ENCODE measurements at regions not wholly inside any gene's neighbourhood (a gene's known extent, or its start where the extent isn't known, plus 50 kb on each side); places are given as distances from the start of the nearest gene placed in this dataset.
"Not testable (repeated sequence)": the region's sequence is repeated elsewhere in the genome, so short reads cannot be mapped to it uniquely, and the experiment has no call there.

DNA sequence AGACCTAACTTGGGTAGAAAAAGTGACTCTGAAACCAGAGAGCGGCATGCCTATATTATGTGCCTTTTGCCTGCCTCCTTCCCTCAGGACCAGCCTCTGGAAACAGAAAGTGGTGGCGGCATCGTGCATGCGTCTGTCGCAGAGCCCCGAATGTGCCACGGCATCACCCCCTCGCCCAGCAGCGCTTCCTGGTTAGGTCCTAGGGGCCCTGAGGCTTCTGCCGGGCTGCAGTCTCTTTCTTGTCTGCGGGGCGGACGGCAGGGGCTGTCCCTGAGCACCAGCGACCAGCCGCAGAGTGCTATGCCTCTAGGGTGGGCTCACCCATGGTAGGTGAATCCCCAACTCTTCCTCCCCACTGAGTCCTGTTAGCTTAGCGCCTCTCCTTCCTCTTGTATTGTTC is 68.7 kb downstream of the VSIG4 start:
- Histone ChIP-seq H3K27me3 (no peaks in the 10 kb centered on the region), H3K4me3 (no peak overlapping the region), H3K36me3 (no peaks in the 10 kb centered on the region), H3K9me3 (ENCODE audit: low read depth) (no peaks in the 10 kb centered on the region), H3K27ac (no peak overlapping the region), H3K4me1 (ENCODE audit: low read depth) (no peaks in the 10 kb centered on the region)
- DNase-seq (ENCODE audit: low read depth in 1 of 2, low spot score in 1 of 2) = no peak
- TF ChIP-seq, protein P1, sequence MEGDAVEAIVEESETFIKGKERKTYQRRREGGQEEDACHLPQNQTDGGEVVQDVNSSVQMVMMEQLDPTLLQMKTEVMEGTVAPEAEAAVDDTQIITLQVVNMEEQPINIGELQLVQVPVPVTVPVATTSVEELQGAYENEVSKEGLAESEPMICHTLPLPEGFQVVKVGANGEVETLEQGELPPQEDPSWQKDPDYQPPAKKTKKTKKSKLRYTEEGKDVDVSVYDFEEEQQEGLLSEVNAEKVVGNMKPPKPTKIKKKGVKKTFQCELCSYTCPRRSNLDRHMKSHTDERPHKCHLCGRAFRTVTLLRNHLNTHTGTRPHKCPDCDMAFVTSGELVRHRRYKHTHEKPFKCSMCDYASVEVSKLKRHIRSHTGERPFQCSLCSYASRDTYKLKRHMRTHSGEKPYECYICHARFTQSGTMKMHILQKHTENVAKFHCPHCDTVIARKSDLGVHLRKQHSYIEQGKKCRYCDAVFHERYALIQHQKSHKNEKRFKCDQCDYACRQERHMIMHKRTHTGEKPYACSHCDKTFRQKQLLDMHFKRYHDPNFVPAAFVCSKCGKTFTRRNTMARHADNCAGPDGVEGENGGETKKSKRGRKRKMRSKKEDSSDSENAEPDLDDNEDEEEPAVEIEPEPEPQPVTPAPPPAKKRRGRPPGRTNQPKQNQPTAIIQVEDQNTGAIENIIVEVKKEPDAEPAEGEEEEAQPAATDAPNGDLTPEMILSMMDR (IDR thresholded peaks at IDR 0.05; ENCODE audit: low read depth, low read length) = no peak

DNA sequence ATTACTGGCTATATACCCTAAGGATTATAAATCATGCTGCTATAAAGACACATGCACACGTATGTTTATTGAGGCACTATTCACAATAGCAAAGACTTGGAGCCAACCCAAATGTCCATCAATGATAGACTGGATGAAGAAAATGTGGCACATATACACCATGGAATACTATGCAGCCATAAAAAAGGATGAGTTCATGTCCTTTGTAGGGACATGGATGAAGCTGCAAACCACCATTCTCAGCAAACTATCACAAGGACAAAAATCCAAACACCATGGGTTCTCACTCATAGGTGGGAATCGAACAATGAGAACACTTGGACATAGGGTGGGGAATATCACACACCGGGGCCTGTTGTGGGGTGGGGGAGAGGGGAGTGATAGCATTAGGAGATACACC is 72.7 kb downstream of the VSIG4 start:
- H3K9me3 ChIP-seq (ENCODE audit: low read depth); H3K27ac ChIP-seq; DNase-seq (ENCODE audit: low read depth in 1 of 2, low spot score in 1 of 2); H3K27me3 ChIP-seq; H3K4me3 ChIP-seq; H3K4me1 ChIP-seq (ENCODE audit: low read depth); H3K36me3 ChIP-seq: not testable (repeated sequence)

DNA sequence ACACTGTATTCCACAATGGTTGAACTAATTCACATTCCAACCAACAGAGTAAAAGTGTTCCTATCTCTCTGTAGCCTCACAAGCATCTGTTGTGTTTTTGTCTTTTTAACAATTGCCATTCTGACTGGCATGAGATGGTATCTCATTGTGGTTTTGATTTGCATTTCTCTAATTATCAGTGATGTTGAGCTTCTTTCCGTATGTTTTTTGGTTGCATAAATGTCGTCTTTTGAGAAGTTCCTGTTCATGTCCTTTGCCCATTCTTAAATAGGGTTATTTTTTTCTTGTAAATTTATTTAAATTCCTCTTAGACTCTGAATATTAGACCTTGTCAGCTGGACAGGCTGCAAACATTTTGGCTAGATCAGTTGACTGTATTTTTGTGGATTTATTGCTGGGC is 78.2 kb downstream of the VSIG4 start:
- Histone ChIP-seq H3K27ac (no peak overlapping the region), H3K36me3 (no peaks in the 10 kb centered on the region), H3K9me3 (ENCODE audit: low read depth) (no peaks in the 10 kb centered on the region), H3K4me3 (no peak overlapping the region), H3K27me3 (no peaks in the 10 kb centered on the region), H3K4me1 (ENCODE audit: low read depth) (no peaks in the 10 kb centered on the region)
- DNase-seq (ENCODE audit: low read depth in 1 of 2, low spot score in 1 of 2) = no peak
- TF ChIP-seq, protein P1 (IDR thresholded peaks at IDR 0.05; ENCODE audit: low read depth, low read length) = no peak

DNA sequence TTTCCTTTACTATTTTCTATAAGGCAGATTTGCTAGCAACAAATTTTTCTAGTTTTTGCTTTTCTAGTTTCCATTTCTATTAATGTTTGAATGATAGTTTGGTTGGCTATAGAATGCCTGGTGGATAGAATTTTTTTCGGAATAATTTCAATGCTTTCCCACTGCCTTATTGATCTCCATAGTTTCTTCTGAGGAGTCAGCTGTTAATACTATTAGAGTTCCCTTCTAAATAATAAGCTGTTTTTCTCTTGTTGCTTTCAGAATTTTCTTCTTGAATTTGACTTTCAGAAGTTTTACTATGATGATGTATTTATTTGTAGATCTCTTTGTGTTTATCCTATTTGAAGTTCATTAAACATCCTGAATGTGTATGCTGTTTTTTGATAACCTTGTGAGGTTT is 91.8 kb downstream of the VSIG4 start:
- Histone ChIP-seq H3K36me3 (no peaks in the 10 kb centered on the region), H3K27me3 (no peaks in the 10 kb centered on the region), H3K9me3 (ENCODE audit: low read depth) (no peaks in the 10 kb centered on the region), H3K4me3 (no peak overlapping the region), H3K27ac (no peak overlapping the region), H3K4me1 (ENCODE audit: low read depth) (no peaks in the 10 kb centered on the region)
- no peak for DNase-seq (ENCODE audit: low read depth in 1 of 2, low spot score in 1 of 2)
- TF ChIP-seq, protein P1 (IDR thresholded peaks at IDR 0.05; ENCODE audit: low read depth, low read length) = no peak

DNA sequence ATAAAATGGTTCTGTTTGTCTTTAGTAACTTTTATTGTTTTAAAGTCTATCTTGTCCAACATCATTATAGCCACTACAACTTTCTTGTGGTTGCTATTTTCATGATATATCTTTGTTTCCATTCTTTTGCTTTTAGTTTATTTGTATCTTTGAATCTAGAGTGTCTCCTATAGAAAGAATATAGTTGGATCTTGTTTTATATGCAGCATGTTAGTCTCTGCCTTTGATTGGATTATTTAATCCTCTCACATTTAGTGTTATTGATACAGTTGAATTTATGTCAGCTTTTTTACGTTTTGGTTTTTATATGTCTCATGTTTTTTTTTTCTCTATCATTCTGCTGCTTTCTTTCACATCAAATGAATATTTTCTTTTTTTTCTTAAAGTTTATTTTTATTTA is 98.1 kb downstream of the VSIG4 start:
- H3K4me1 ChIP-seq (ENCODE audit: low read depth) = no peaks in the 10 kb centered on the region
- no peak overlapping the region for H3K27ac ChIP-seq
- no peaks in the 10 kb centered on the region for H3K36me3 ChIP-seq
- H3K4me3 ChIP-seq = no peak overlapping the region
- H3K9me3 ChIP-seq (ENCODE audit: low read depth) = no peaks in the 10 kb centered on the region
- no peaks in the 10 kb centered on the region for H3K27me3 ChIP-seq
- TF ChIP-seq, protein P1 (IDR thresholded peaks at IDR 0.05; ENCODE audit: low read depth, low read length) = no peak
- DNase-seq (ENCODE audit: low read depth in 1 of 2, low spot score in 1 of 2) = no peak

DNA sequence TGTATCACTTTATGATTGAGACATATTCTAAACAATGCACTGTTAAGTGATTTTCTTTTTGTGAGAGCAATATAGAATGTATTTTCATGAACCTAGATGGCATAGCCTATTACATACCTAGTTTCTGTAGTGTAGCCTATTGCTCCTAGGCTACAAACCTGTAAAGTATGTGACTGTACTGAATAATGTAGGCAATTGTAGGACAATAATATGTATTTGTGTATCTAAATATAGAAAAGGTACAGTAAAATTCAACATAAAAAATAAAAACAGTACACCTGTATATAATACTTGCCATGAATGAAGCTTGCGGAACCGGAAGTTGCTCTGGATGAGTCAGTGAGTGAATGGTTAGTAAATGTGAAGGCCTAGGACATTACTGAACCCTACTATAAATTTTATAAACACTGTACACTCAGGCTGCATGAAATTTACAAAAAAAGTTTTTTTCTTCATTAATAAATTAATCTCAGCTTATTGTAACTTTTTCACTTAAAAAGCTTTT is 106.7 kb downstream of the VSIG4 start:
- no peaks in the 10 kb centered on the region for H3K9me3 ChIP-seq (ENCODE audit: low read depth)

More for the DNA sequence above, 106.7 kb downstream of the VSIG4 start:
- Histone ChIP-seq H3K36me3 (no peaks in the 10 kb centered on the region), H3K27me3 (no peaks in the 10 kb centered on the region), H3K4me3 (no peak overlapping the region), H3K27ac (no peak overlapping the region), H3K4me1 (ENCODE audit: low read depth) (no peaks in the 10 kb centered on the region)
- TF ChIP-seq, protein P1 (IDR thresholded peaks at IDR 0.05; ENCODE audit: low read depth, low read length) = no peak
- DNase-seq (ENCODE audit: low read depth in 1 of 2, low spot score in 1 of 2) = no peak
